DMS79 (cell line): ENCODE measurements at regions not wholly inside any gene's neighbourhood (a gene's known extent, or its start where the extent isn't known, plus 50 kb on each side); places are given as distances from the start of the nearest gene placed in this dataset.

Experiments
- DNase-seq: peaks from one replicate; lab custom pipeline; 2025; lab: John Stamatoyannopoulos, UW

DNA sequence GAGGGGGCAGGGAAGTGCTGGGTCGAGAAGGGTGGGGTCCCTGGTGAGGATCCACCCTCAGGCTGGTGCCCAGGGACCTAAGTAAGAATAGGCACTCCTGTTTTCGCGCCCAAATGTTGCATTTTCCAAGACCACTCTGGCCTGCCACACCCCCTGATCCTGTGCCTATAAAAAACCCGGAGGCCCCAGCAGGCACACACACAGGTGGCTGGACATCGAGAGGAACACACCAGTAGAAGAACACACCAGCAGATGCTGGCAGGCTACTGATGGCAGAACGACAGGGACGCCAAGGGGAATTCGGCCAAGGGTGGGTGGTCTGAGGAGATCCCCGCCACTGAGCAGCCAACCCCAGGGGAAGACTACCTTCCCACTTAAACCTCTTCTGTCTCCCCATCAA, 633.9 kb upstream of the POT1 start:
- no peak for DNase-seq

DNA sequence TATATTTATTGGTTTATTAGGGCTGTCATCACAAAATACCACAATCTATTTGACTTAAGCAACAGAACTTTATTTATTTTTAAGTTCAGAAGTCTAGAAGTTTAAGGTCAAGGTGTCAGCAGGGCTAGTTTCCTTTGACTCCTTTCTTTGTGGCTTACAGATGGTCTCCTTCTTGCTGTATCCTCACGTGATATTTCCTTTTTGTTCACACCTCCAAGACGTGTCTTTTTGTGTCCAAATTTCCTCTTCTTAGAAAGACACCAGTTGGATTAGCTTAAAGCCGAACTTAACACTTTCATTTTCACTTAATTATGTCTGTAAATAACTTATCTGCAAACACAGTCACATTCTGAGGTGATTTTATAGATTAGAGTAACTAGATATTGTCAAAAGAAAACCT, 631.4 kb upstream of the POT1 start:
- no peak for DNase-seq

DNA sequence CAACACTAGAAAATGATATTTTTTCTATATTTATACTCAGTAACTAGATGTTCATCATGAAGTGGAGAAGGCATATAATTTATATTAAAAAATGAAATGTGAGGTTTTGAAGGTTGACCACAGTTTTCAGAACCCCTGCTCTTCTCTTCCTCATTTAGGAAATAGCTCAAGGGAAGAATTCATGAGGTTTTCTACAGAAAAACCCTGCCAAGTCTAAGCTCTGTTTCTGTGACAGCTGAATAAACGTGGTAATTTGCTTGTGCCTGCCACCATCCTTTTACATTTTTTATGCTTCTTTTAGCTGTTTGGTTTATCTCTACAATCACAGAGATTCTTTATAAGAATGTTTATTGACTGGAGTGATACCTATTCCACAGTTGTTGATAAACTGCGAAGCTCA, 630.3 kb upstream of the POT1 start:
- no peak for DNase-seq

DNA sequence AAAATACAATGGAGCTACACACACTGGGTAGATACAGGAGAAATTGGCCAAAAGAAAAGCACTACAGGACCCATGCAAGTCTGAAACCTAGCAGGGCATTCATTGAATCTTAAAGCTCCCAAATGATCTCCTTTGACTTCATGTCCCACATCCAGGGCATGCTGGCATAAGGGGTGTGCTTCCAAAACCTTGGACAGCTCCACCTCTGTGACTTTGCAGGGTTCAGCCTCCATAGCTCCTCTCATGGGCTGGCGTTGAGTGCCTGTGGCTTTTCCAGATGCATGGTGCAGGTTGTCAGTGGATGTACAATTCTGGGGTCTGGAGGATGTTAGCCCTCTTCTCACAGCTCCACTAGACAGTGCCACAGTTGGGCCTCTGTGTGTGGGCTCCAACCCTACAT, 626.3 kb upstream of the POT1 start:
- no peak for DNase-seq

DNA sequence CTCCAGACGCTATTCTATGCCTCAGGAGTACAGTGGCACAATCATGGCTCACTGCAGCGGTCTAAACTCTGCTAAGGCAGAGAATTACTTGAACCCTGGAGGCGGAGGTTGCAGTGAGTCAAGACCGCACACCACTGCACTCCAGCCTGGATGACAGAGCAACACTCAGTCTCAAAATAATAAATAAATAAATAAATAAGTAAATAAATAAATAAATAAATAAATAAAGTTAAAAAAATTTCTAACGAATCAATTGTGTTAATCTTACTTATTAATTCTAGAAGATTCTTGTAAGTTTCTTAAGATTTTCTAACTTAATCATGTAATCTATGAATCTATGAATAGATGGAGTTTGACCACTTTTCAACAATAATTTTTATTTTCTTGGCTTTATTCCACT, 621.4 kb upstream of the POT1 start:
- DNase-seq, result no peak

- no peak for DNase-seq
These were observed 617.9 kb upstream of the POT1 start for GRCh38 chr7:125547505-125547904.

DNA sequence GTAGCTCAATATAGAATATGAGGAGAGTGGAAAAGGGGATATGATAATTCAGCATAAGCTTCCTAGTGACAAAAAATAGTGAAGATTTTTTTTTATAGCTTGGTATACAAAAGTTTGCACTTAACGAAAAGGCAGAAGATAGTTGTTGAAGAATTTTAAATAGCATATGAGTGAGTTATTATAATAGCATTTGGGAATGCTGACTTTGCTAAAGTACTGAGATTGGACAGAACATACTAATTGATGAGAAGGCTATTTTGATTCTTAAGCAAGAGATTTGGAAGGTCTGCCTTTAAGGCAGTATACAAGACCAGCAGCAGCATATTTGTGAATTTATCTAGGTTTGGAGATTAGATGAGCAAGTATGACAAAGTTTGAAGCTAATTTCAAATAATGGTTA, 600.9 kb upstream of the POT1 start:
- no peak for DNase-seq

GRCh38 chr7:125529249-125529648, 599.6 kb upstream of the POT1 start:
- DNase-seq, result no peak

DNA sequence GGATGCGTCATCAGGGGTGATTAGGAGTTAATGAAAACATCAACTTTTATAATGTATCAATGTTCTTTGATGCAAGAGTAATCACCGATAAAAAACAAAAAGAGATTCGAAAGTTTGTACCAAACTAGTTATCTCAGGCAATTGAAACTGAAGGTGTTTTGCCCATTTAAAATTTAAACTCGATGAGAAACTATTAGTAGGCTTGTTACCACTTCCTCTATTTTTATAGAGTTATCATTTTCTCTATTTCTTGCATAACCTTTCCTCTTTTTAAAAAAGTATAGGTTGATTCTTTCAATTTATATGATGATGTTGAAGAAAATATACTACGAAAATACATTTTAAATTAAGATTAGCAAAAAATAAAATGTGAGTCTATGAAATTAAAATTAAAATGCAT, 597.3 kb upstream of the POT1 start:
- no peak for DNase-seq

GRCh38 chr7:125526092-125526491, 596.5 kb upstream of the POT1 start:
- no peak for DNase-seq

GRCh38 chr7:125516194-125516593, 586.6 kb upstream of the POT1 start:
- DNase-seq, result peak; percentile 27

- no peak for DNase-seq
These were observed 582.7 kb upstream of the POT1 start for GRCh38 chr7:125512373-125512772.

- DNase-seq, result no peak
These were observed 581.7 kb upstream of the POT1 start for GRCh38 chr7:125511310-125511709.

GRCh38 chr7:125506331-125506730, 576.7 kb upstream of the POT1 start:
- no peak for DNase-seq

GRCh38 chr7:125504848-125505247, 575.2 kb upstream of the POT1 start:
- no peak for DNase-seq

DNA sequence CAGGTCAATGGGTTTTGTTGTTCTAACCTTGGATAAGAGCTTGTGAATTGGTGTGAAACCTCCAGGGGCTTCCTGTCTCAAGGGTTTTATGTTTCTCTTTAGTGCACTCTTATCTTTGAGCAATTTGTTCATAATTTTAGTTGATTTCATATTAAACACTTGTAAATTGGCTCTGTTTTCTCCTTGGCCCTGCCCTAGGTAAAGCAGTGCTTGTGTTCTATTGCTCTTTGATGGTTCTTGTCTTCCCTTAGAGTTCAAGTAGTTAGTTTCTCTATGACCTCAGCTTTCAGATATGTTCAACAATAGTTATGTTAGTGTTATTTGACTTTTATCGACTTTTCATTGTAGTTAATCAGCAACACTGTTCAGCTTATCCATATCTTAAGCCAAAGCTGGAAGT, 566.4 kb upstream of the POT1 start:
- DNase-seq, result no peak

DNA sequence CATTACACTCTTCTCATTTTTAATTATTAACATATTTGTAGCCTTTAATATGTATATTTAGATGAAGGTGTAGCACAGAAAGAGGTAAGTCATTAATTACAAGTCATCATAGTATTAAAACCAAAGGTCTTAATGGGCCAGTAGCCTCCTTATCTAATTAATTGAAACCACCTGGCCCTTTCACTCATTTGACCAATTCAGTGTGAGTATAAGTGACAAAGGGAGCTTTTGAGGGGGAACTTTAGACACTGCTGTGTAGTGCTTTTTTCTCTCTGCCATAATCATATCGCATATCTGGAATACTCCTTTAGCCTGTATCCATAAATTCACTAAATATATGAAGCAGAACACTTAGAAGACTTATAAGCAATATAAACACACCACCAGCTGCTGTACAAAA, 562.9 kb upstream of the POT1 start:
- no peak for DNase-seq

GRCh38 chr7:125491137-125491536, 561.5 kb upstream of the POT1 start:
- DNase-seq, result peak; percentile 10

DNA sequence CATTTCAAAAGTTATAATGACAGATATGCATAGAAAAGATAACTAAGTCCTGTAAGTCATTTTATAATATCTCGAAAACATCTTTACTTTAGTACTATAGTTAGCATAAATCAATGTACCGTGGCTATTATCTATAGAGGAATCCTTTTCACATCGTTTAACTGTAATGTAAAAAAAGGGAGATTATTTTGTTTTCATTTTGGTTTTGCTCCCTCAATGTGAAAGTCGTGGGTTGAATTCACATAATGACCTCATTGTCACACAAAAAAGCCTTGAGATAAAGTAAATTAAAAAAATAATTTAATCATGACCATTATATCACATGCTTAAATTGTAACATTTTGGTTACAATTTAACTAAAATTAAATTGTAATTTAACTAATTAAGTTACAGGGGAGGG, 560.5 kb upstream of the POT1 start:
- DNase-seq, result no peak

DNA sequence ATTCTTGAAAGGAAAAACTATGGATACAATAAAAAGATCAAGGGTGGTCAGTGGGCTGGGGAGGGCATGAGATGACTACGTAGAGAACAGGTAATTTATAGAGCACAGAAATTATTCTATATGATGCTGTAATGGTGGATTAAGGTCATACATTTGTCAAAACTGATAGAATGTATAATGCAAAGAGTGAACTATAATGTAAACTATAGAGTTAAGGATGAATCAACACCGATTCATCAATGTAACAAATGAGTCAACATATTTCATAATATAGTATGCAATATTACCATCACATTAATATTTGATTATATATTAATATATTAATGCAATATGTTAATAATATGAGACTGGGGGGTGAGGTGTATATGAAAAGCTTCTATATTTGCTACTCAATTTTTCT, 555.6 kb upstream of the POT1 start:
- DNase-seq, result no peak

DNA sequence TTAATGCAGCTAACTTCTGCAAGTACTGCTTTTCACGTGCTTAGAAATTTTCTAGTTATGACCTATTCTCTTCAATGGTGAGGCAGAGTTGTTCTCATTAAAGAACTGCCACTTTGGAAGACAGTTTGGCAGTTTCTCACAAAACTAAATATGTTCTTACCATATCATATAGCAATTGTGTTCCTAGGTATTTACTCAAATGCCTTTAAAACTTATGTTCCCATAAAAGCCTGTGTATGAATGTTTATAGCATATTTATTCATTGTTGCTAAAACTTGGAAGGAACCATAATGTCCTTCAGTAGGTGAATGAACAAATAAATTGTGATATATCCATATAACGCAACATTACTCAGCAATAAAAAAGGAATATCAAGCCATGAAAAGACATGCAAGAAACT, 555.1 kb upstream of the POT1 start:
- DNase-seq, result no peak

DNA sequence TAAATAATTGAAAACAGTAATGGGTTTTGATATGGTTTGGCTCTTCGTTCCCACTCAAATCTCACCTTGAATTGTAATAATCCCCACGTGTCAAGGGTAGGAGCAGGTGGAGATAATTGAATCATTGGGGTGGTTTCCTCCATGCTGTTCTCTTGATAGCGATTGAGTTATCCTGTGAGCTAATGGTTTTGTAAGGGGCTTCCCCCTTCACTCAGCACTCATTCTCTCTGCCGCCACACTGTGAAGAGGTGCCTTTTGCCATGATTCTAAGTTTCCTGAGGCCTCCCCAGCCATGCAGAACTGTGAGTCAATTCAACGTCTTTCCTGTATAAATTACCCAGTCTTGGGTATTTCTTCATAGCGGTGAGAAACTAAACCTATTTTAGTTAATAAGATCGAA, 551.7 kb upstream of the POT1 start:
- DNase-seq, result no peak

- no peak for DNase-seq
These were observed 551.1 kb upstream of the POT1 start for GRCh38 chr7:125480762-125481161.

DNA sequence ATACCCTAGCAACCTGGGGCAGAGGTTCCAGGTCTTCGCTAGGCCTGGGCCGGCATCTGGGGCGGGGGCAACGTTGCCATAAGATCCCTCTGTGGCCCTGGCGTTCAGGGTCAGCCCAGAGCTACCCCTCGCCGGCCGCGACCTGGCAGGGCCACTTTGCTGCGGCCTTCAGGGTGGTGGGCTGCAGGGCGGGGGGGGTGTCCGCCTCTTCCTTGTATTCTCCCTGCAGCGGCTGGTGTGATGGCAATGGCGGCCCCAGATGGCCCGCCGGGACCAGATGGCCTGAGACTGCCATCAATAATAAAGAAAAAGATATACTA, 539.2 kb upstream of the POT1 start:
- no peak for DNase-seq
